ENCODE measurements at regions not wholly inside any gene's neighbourhood (a gene's known extent, or its start where the extent isn't known, plus 50 kb on each side); places are given as distances from the start of the nearest gene placed in this dataset.

- no peak for TF ChIP-seq KLF1 (tag by site-specific recombination; IDR thresholded peaks at IDR 0.05)
Observed at GRCh38 chr5:98330871-98331270, 442.6 kb upstream of the RGMB start (continued).

GRCh38 chr5:98333921-98334320 lies 439.5 kb upstream of the RGMB start:
- no peaks in the 10 kb centered on the region for H3K36me3 ChIP-seq (ENCODE audit: control insufficient read depth in 2 of 2, insufficient read depth in 1 of 2, low read length in 2 of 2)
- H3K4me1 ChIP-seq (ENCODE audit: control insufficient read depth, insufficient read depth, low read length) = no peaks in the 10 kb centered on the region
- no peaks in the 10 kb centered on the region for H3K9me3 ChIP-seq (ENCODE audit: control insufficient read depth, insufficient read depth, low read depth, low read length)
- TF ChIP-seq ZFP37 (tag by site-specific recombination; IDR thresholded peaks at IDR 0.05) (no peak), ZNF501 (tag by site-specific recombination; IDR thresholded peaks at IDR 0.05) (no peak), ZNF777 (tag by site-specific recombination; IDR thresholded peaks at IDR 0.05; ENCODE audit: borderline replicate concordance) (no peak), ZNF473 (tag by site-specific recombination; IDR thresholded peaks at IDR 0.05) (no peak), ZNF16 (tag by site-specific recombination; IDR thresholded peaks at IDR 0.05; ENCODE audit: low read depth) (no peak), ZNF596 (tag by site-specific recombination; IDR thresholded peaks at IDR 0.05) (no peak), GFI1B (tag by site-specific recombination; IDR thresholded peaks at IDR 0.05) (no peak), ZNF510 (tag by site-specific recombination; IDR thresholded peaks at IDR 0.05; ENCODE audit: insufficient replicate concordance) (no peak), ZNF2 (tag by site-specific recombination; IDR thresholded peaks at IDR 0.05) (no peak), ZNF274 (IDR thresholded peaks at IDR 0.05; ENCODE audit: low read length) (no peak), ZNF274 (tag by site-specific recombination; IDR thresholded peaks at IDR 0.05; ENCODE audit: borderline replicate concordance) (no peak), ZNF148 (tag by site-specific recombination; IDR thresholded peaks at IDR 0.05; ENCODE audit: borderline replicate concordance) (no peak), KLF16 (tag by site-specific recombination; IDR thresholded peaks at IDR 0.05) (no peak), YY2 (tag by site-specific recombination; IDR thresholded peaks at IDR 0.05) (no peak), ZSCAN5A (tag by site-specific recombination; IDR thresholded peaks at IDR 0.05) (no peak), ZNF132 (tag by site-specific recombination; IDR thresholded peaks at IDR 0.05; ENCODE audit: borderline replicate concordance) (no peak), ZNF530 (tag by site-specific recombination; IDR thresholded peaks at IDR 0.05; ENCODE audit: low read depth) (no peak), SALL2 (tag by site-specific recombination; IDR thresholded peaks at IDR 0.05; ENCODE audit: borderline replicate concordance) (no peak), KLF8 (tag by site-specific recombination; IDR thresholded peaks at IDR 0.05) (no peak)
- H3K4me3 ChIP-seq (ENCODE audit: low read depth, low read length) = no peak overlapping the region
- ChIA-PET POLR2A (no interaction called here), CTCF (no interaction called here)
- no peak overlapping the region for H3K27ac ChIP-seq (ENCODE audit: extremely low read depth, low read depth, low read length)

GRCh38 chr5:98334946-98335345 lies 438.5 kb upstream of the RGMB start:
- TF ChIP-seq ZNF248 (tag by site-specific recombination; IDR thresholded peaks at IDR 0.05) (no peak), INSM2 (tag by site-specific recombination; IDR thresholded peaks at IDR 0.05) (no peak), TRIM28 (IDR thresholded peaks at IDR 0.05; ENCODE audit: borderline replicate concordance, low read length) (no peak), ZBTB26 (tag by site-specific recombination; optimal IDR thresholded peaks at IDR 0.05) (no peak), ZBTB10 (tag by site-specific recombination; IDR thresholded peaks at IDR 0.05) (no peak), ZNF239 (tag by site-specific recombination; IDR thresholded peaks at IDR 0.05) (no peak), ZBTB1 (tag by site-specific recombination; IDR thresholded peaks at IDR 0.05) (no peak)
- no peak overlapping the region for H3K4me3 ChIP-seq (ENCODE audit: low read depth, low read length)
- ChIA-PET POLR2A (no interaction called here), CTCF (no interaction called here)
- no peaks in the 10 kb centered on the region for H3K36me3 ChIP-seq (ENCODE audit: control insufficient read depth in 2 of 2, insufficient read depth in 1 of 2, low read length in 2 of 2)
- no peaks in the 10 kb centered on the region for H3K9me3 ChIP-seq (ENCODE audit: control insufficient read depth, insufficient read depth, low read depth, low read length)
- no peaks in the 10 kb centered on the region for H3K4me1 ChIP-seq (ENCODE audit: control insufficient read depth, insufficient read depth, low read length)
- no peak overlapping the region for H3K27ac ChIP-seq (ENCODE audit: extremely low read depth, low read depth, low read length)
